GM20431 (cell line): ENCODE measurements at regions not wholly inside any gene's neighbourhood (a gene's known extent, or its start where the extent isn't known, plus 50 kb on each side); places are given as distances from the start of the nearest gene placed in this dataset.

Experiments used
- in situ Hi-C: fragments of 300-500 bp; cut with MseI, MboI; formaldehyde crosslinking; loops from one replicate; pipeline ENCODE4 v1.15.0; 2020; ENCODE audit warnings: low sequenced_read_pairs; ENCODE audit not compliant: unreplicated experiment

- in situ Hi-C loops, result no loop called here
Measured at GRCh38 chr11:28491431-28491830, 383.2 kb downstream of the METTL15 start.

- in situ Hi-C loops, result no loop called here
Measured at GRCh38 chr11:28490773-28491382, 382.7 kb downstream of the METTL15 start.

- in situ Hi-C loops, result no loop called here
Measured at GRCh38 chr11:28488336-28488735, 380.1 kb downstream of the METTL15 start.

- in situ Hi-C loops, result no loop called here
Measured at GRCh38 chr11:28483072-28483867, 375.1 kb downstream of the METTL15 start.

GRCh38 chr11:28482666-28483065, 374.5 kb downstream of the METTL15 start:
- in situ Hi-C loops, result no loop called here

GRCh38 chr11:28481616-28482480, 373.7 kb downstream of the METTL15 start:
- in situ Hi-C loops, result no loop called here

GRCh38 chr11:28480406-28480805, 372.2 kb downstream of the METTL15 start:
- in situ Hi-C loops, result no loop called here

- in situ Hi-C loops, result no loop called here
Measured at GRCh38 chr11:28476864-28477263, 368.7 kb downstream of the METTL15 start.

- in situ Hi-C loops, result no loop called here
Measured at GRCh38 chr11:28476049-28476448, 367.9 kb downstream of the METTL15 start.

- in situ Hi-C loops, result no loop called here
Measured at GRCh38 chr11:28472904-28473303, 364.7 kb downstream of the METTL15 start.

GRCh38 chr11:28471537-28471936, 363.3 kb downstream of the METTL15 start:
- in situ Hi-C loops, result no loop called here

GRCh38 chr11:28470180-28470579, 362.0 kb downstream of the METTL15 start:
- in situ Hi-C loops, result no loop called here

GRCh38 chr11:28466506-28466905, 358.3 kb downstream of the METTL15 start:
- in situ Hi-C loops, result no loop called here

GRCh38 chr11:28464252-28464867, 356.2 kb downstream of the METTL15 start:
- in situ Hi-C loops, result no loop called here

GRCh38 chr11:28463826-28464225, 355.6 kb downstream of the METTL15 start:
- in situ Hi-C loops, result no loop called here

GRCh38 chr11:28461846-28462245, 353.7 kb downstream of the METTL15 start:
- in situ Hi-C loops, result no loop called here

- in situ Hi-C loops, result no loop called here
Measured at GRCh38 chr11:28461338-28461737, 353.1 kb downstream of the METTL15 start.

GRCh38 chr11:28460348-28460747, 352.2 kb downstream of the METTL15 start:
- in situ Hi-C loops, result no loop called here

- in situ Hi-C loops, result no loop called here
Measured at GRCh38 chr11:28459912-28460311, 351.7 kb downstream of the METTL15 start.

- in situ Hi-C loops, result no loop called here
Measured at GRCh38 chr11:28457481-28458065, 349.4 kb downstream of the METTL15 start.
